HUES48 (cell line): ENCODE measurements at regions not wholly inside any gene's neighbourhood (a gene's known extent, or its start where the extent isn't known, plus 50 kb on each side); places are given as distances from the start of the nearest gene placed in this dataset.
"Not testable (repeated sequence)": the region's sequence is repeated elsewhere in the genome, so short reads cannot be mapped to it uniquely, and the experiment has no call there.

Experiments used
- H3K27ac ChIP-seq: one replicate; pipeline ENCODE4 v1.7.0; 2013; ENCODE audit warnings: low read depth, low read length, inconsistent platforms
- H3K27me3 ChIP-seq: 2 replicates; pipeline ENCODE4 v1.6.1; 2013; ENCODE audit warnings: mild to moderate bottlenecking, low read length; ENCODE audit not compliant: control insufficient read depth, insufficient read depth
- H3K36me3 ChIP-seq: 2 replicates; pipeline ENCODE4 v1.6.1; 2013; ENCODE audit warnings: low read length; ENCODE audit not compliant: control insufficient read depth, insufficient read depth
- H3K4me1 ChIP-seq: 2 replicates; pipeline ENCODE4 v1.6.1; 2013; ENCODE audit warnings: mild to moderate bottlenecking, low read length; ENCODE audit not compliant: control insufficient read depth, insufficient read depth
- H3K4me3 ChIP-seq: 2 replicates; pipeline ENCODE4 v1.5.1; 2013; ENCODE audit warnings: mild to moderate bottlenecking, low read depth, low read length
- H3K9ac ChIP-seq: 2 replicates; pipeline ENCODE4 v1.6.1; 2013; ENCODE audit warnings: mild to moderate bottlenecking, low read depth, low read length, moderate library complexity
- H3K9me3 ChIP-seq: 2 replicates; pipeline ENCODE4 v1.6.1; 2013; ENCODE audit warnings: low read length; ENCODE audit not compliant: control insufficient read depth, insufficient read depth

DNA sequence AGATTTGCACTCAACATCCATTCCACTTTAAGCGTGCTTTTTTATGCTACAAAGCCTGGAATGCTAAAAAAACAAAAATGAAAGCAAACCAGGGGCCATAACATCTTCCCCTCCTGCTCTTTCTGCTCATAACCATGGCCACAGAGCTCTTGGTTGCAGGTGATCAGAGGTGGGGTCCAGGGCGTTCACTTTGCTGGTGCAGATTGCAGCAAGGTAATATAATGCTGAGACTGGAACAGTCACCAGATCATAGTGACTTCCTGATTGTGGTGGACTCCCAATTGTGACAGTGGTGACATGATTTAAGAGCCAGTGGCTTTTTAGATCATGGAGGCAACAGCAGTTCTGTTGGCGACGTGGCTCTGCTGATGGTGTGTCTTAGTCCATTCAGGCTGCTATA lies 115.0 kb upstream of the CPM start:
- H3K4me3 ChIP-seq = no peak overlapping the region
- H3K9ac ChIP-seq = no peak overlapping the region

GRCh38 chr12:69049855-69050254 lies 116.9 kb upstream of the CPM start:
- H3K4me3 ChIP-seq, H3K9me3 ChIP-seq, H3K36me3 ChIP-seq, H3K9ac ChIP-seq, H3K27ac ChIP-seq, H3K27me3 ChIP-seq: not testable (repeated sequence)
- peaks cover 23% of the 10 kb centered on the region for H3K4me1 ChIP-seq

More for the DNA sequence above, 115.0 kb upstream of the CPM start:
- Histone ChIP-seq H3K9me3 (no peaks in the 10 kb centered on the region), H3K4me1 (peaks cover 19% of the 10 kb centered on the region), H3K36me3 (no peaks in the 10 kb centered on the region), H3K27ac (no peak overlapping the region), H3K27me3 (no peaks in the 10 kb centered on the region)

GRCh38 chr12:69052613-69053408 lies 119.8 kb upstream of the CPM start:
- Histone ChIP-seq H3K4me3 (peak overlapping the region; percentile 5; the same call in 1 of the 2 replicates), H3K27ac (peak overlapping the region; percentile 81), H3K4me1 (peaks cover 17% of the 10 kb centered on the region), H3K9ac (peak overlapping the region; percentile 22; the same call in 1 of the 2 replicates), H3K27me3 (no peaks in the 10 kb centered on the region), H3K9me3 (no peaks in the 10 kb centered on the region), H3K36me3 (no peaks in the 10 kb centered on the region)

DNA sequence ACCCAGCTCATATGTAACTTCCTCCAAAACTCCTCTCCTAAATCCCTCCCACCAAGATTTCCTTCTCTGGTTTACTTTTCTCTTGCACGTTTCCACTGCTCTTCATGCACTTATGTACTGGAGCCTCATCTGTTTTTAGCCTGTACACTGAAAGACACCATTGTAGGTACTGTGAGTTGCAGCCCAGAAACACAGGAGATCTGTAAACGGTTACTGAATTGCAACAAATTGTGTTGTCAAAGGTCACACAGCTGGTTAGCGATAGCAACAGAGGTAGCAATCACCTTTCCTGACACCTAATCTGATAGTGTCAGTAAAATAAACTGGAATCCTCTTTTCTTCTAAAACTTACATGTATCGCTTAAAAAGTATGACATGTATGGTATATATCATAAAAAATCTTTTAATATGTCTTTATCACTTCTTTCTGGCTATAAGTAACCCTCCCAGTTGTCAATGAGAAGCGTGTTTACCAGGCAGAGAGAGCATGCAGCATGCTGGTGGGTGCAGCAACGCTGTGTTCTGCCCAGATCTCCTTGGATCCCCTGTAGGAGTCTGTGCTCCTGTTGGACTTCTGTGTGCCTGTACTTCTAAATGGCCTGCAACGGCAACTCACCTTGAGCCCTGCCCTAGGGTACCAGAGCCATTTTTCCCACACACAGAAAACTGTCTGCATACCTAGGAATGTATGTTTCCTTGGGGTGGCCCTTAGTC lies 121.5 kb upstream of the CPM start:
- no peaks in the 10 kb centered on the region for H3K9me3 ChIP-seq
- no peaks in the 10 kb centered on the region for H3K36me3 ChIP-seq
- H3K9ac ChIP-seq = no peak overlapping the region
- H3K27ac ChIP-seq = no peak overlapping the region
- H3K4me3 ChIP-seq = no peak overlapping the region
- no peaks in the 10 kb centered on the region for H3K27me3 ChIP-seq
- peaks cover 17% of the 10 kb centered on the region for H3K4me1 ChIP-seq

DNA sequence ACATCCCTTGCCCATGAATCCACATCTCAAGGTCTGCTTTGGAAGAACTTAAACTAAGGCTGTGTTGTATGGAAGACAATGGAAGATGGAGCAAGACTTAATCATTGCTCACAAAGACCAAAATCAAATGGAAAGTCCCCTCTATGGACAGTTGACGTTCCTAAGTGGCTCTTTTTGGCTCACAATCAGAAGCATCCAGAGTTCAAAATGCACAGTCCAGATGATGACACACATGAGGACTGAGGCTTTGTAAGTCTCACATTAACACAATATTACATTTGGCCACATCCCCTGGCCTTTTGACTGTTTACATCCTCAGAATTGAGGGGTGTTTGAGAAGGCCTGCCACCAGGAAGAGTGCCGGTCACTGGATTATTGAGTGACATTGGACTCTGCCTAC lies 122.3 kb upstream of the CPM start:
- Histone ChIP-seq H3K36me3 (no peaks in the 10 kb centered on the region), H3K4me3 (no peak overlapping the region), H3K27me3 (no peaks in the 10 kb centered on the region), H3K27ac (no peak overlapping the region), H3K4me1 (peaks cover 17% of the 10 kb centered on the region), H3K9me3 (no peaks in the 10 kb centered on the region), H3K9ac (no peak overlapping the region)

DNA sequence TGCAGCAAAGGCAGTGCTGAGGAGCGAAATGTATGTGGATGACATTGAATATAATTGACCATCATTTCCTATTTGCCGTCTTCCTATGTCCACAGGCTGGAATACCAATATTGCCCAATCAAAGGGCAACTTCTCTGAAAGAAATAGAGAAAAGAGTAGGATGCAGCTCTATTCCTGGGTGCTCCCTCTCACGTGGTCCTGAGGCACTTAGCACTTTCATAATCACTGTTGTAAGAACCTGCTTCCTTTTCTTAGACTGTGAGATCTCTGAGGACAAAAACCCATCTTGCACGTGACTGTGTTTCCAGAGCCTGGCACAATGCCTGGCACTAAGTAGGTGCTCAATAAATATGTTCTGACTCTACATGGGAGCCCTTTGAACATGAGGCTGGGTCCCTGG lies 122.7 kb upstream of the CPM start:
- Histone ChIP-seq H3K4me1 (peaks cover 17% of the 10 kb centered on the region), H3K9me3 (no peaks in the 10 kb centered on the region), H3K4me3 (no peak overlapping the region), H3K27me3 (no peaks in the 10 kb centered on the region), H3K9ac (no peak overlapping the region), H3K36me3 (no peaks in the 10 kb centered on the region), H3K27ac (no peak overlapping the region)

GRCh38 chr12:69056743-69057515 lies 124.0 kb upstream of the CPM start:
- H3K36me3 ChIP-seq = no peaks in the 10 kb centered on the region
- peaks cover 24% of the 10 kb centered on the region for H3K4me1 ChIP-seq
- no peak overlapping the region for H3K27ac ChIP-seq

DNA sequence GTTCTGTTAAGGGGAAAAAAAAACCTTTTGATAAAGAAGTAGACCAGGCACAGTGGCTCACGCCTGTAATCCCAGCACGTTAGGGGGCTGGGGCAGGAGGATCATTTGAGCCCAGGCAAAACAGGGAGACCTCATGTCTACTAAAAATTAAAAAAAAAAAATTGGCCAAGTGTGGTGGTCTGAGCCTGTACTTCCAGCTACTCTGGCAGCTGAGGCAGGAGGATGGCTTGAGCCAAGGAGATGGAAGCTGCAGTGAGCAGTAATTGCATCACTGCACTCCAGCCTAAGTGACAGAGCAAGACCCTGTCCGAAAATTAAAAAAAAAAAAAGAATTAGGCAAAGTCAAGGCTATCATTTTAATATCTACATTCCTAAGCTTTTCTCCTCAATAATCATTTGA lies 124.8 kb upstream of the CPM start:
- H3K9me3 ChIP-seq = no peaks in the 10 kb centered on the region
- H3K27ac ChIP-seq = no peak overlapping the region
- no peaks in the 10 kb centered on the region for H3K36me3 ChIP-seq
- no peak overlapping the region for H3K4me3 ChIP-seq
- H3K4me1 ChIP-seq = peaks cover 21% of the 10 kb centered on the region
- H3K27me3 ChIP-seq = no peaks in the 10 kb centered on the region
- no peak overlapping the region for H3K9ac ChIP-seq

More at GRCh38 chr12:69056743-69057515, 124.0 kb upstream of the CPM start:
- H3K9ac ChIP-seq = no peak overlapping the region
- H3K4me3 ChIP-seq = no peak overlapping the region
- H3K9me3 ChIP-seq = no peaks in the 10 kb centered on the region
- H3K27me3 ChIP-seq = no peaks in the 10 kb centered on the region

GRCh38 chr12:69059465-69060457 lies 126.8 kb upstream of the CPM start:
- Histone ChIP-seq H3K4me1 (peaks cover 10% of the 10 kb centered on the region), H3K9ac (no peak overlapping the region), H3K9me3 (no peaks in the 10 kb centered on the region), H3K27ac (no peak overlapping the region), H3K27me3 (no peaks in the 10 kb centered on the region), H3K36me3 (no peaks in the 10 kb centered on the region), H3K4me3 (no peak overlapping the region)

DNA sequence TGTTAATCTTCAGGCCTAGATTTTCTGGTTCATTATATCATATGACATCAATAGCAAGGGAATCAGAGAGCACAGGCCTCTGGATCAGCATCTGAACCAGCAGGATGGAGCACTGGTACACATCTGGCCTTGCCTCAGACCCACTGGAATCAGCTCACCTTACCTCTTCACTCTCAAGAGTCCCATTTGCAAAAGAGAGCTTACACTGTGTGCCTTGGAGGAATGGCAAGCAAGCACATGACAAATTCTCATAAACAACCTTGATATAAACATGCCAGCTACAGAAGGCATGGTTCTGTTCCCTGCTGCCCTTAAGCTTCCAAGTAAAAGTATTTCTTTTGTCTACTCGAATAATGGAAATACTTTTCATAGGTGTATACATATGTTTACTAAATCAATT lies 128.6 kb upstream of the CPM start:
- Histone ChIP-seq H3K36me3 (no peaks in the 10 kb centered on the region), H3K27me3 (no peaks in the 10 kb centered on the region), H3K27ac (no peak overlapping the region), H3K4me1 (peaks cover 10% of the 10 kb centered on the region), H3K4me3 (no peak overlapping the region), H3K9ac (no peak overlapping the region), H3K9me3 (no peaks in the 10 kb centered on the region)
